ENCODE measurements at regions not wholly inside any gene's neighbourhood (a gene's known extent, or its start where the extent isn't known, plus 50 kb on each side); places are given as distances from the start of the nearest gene placed in this dataset.
"Not testable (repeated sequence)": the region's sequence is repeated elsewhere in the genome, so short reads cannot be mapped to it uniquely, and the experiment has no call there.

DNA sequence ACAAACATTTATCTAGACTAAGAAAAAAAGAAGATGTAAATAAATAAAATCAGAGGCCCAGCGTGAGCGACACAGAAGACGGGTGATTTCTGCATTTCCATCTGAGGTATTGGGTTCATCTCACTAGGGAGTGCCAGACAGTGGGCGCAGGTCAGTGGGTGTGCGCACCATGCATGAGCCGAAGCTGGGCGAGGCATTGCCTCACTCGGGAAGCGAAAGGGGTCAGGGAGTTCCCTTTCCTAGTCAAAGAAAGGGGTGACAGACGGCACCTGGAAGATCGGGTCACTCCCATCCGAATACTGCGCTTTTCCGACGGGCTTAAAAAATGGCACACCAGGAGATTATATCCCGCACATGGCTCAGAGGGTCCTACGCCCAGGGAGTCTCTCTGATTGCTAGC lies 79.5 kb upstream of the ABCD2 start:
- not testable (repeated sequence) for DNase-seq

DNA sequence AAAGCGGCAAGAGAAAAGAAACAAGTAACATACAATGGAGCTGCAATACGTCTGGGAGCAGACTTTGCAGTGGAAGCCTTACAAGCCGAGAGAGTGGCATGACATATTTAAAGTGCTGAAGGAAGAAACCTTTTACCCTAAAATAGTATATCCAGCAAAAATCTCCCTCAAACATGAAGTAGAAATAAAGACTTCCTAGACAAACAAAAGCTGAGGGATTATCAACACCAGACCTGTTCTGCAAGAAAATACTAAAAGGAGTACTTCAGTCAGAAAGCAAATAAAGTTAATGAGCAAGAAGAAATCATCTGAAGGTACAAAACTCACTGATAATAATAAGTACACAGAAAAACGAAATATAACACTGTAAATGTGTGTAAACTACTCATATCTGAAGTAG lies 77.5 kb upstream of the ABCD2 start:
- no peak for DNase-seq

DNA sequence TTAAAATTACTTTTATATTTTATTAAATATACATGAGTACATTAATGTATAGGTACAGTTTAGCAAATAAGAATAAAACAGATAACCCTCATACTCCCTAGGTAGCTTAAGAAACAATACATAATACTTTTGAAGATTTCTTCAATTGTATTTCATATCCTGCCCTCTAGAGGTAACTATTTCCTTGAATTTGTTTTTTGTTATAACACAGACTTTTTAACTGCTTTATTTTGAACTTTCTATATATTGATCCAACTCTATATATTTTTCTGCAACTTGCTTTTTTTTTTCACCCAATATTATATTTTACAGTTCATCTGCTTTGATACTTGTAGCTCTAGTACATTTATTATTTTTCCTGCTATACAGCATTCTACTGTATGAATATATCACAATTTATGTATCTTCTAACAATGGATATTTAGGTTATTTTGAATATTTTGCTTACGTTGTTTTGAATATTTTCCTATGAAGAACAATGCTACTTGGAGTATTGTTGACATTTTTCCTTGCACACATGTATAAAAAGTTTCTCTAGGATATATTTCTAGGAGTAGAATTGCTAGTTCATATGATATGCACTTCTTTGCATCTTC lies 72.8 kb upstream of the ABCD2 start:
- peak in 1 of 2 donors; percentile 60 for DNase-seq

DNA sequence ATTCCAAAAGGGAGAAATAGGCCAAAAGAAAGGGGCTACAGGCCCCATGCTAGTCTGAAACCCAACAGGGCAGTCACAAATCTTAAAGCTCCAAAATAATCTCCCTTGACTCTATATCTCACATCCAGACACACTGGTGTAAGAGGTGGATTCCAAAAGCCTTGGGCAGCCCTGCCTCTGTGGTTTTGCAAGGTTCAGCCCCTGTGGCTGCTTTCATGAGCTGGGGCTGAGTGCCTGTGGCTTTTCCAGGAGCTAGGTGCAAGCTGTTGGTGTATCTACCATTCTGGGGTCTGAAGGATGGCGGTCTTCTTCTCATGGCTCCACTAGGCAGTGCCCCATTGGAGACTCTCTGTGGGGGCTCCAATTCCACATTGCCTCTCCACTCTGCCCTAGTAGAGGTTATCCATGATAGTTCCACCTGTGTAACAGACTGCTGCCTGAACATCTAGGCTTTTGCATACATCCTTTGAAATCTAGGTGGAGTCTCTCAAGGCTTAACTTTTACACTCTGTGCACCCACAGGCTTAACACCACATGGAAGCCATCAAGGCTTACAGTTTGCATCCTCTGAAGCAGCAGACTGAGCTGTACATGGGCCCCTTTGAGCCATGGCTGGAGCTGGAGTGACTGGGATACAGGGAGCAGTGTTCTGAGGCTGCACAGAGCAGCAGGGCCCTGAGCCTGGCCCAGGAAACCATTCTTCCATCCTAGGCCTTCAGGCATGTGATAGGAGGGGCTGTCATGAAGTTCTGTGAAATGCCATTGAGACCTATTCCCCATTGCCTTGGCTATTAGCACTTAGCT lies 66.5 kb upstream of the ABCD2 start:
- DNase-seq, result peak in 1 of 2 donors; percentile 33

DNA sequence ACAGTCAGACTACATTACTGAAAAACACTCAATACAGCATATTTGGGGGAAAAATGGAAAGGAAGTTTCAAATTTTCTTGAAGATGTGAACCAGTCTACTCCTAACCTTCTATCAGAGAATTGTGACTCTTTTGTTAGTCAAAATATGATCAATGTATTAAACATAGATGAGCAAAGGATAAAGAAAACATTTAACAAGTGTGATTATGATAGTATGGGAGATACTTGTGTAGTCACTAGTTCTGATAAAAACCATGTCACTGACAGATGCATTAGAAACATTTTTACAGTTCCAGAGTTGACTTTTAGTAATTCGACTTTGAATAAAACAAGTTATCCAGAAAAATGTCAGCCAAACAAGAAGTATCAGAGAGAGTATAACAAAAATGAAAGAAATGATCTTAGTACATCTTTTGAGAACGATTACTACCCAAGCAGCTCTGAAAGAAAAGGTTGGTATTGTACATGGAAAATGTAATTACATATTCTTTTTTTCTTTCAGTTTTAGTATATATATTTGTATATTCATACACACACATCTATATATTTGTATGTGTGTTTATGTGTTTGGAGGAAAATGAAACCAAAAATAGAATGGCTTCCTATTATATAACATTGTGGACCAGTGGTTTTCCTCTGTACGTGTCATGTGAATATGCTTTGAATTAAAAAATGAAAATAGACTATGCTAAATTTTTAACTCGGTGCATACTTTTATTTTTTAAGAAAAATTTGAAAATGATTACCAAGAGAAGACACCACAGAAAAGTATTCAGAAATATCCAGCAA lies 63.3 kb upstream of the ABCD2 start:
- DNase-seq, result peak in 1 of 2 donors; percentile 79

DNA sequence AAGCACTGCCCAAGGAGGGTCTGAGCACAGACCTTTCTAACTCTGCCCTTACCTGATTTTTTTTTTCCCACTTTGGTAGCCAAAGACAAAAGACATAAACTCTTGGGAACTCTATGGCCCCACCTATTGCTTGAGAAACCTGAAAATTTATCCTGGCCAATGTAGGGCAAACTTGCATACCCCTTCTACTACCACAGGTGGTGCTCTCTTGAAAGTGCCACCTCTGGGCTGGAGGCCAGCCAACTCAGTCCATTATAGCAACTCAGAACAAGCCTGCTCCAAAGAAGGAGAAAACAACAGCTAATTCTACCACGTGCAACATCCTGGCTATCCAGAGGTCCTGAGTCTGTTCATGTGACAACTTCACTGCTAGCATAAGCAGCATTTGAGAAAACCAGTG lies 55.7 kb upstream of the ABCD2 start:
- DNase-seq, result no peak

DNA sequence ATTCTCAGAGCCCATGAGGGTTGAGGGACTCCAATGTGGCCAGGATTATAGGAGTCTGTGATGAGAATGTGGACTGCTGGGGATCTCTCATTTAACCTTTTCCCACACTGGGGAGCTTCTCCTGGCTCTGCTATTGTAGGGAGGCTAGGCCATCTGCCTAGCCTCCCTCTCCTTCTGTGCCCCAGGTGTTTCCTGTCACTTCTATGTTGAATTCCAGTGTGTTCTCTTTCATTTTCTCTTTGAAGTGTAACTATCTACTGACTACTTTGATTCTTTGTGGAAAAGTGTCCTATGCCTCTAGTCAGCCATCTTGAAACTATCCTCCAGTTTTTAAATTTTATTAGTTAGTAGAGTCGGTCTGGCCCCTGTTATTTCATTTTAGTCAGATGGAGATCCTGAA lies 53.4 kb upstream of the ABCD2 start:
- DNase-seq, result no peak

DNA sequence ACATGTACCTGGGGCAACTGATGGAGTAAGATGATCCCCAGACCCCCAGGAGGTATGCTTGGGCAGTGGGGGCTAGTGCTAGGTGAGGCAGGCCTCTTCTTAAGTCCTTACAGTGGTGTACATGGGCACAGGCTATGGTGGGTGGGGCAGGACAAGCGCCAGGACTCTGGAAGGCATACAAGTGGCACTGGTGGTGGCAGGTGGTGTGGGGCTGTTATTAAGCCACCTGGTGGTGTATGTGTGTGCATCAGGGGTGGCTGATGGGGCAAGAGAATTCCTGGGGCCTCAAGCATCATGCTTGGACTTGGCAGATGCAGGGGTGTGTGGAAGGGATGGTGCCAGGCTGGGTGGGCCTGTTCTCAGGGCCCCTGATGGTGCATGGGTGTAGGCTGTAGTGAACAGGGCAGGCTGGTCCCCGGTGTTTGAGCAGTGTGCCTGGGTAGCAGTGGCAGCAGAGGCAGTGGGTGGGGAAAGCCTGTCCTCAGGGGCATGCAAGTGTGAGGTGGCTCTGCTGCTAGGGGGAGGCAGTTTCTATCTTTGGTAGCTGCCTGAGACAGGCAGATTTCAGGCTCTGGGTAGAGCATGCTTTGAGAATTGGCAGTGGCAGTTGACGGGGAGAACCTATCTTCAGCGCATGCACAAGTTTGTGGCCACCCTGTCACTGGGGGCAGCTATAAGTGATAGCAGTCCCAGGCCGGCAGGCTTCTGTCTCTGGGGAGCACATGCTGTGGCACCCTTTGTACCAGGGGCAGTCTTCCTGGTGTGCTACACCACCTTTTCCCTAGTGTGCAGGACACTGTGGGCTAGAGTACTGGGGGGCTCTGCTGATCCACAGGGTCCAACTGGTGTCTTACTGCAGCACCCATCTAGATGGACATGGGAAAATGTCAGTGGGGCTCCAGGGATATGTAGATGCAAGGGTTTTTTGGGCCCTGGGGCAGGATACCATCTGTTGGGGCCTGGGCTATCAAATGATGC lies 52.6 kb upstream of the ABCD2 start:
- no peak for DNase-seq

DNA sequence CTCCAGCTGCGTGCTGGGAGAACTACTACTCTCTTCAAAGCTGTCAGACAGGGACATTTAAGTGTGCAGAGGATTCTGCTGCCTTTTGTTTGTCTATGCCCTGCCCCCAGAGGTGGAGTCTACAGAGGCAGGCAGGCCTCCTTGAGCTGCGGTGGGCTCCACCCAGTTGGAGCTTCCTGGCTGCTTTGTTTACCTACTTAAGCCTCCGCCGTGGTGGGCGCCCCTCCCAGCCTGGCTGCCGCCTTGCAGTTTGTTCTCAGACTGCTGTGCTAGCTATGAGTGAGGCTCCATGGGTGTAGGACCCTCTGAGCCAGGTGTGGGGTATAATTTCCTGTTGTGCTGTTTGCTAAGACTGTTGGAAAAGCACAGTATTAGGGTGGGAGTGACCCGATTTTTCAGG lies 49.9 kb upstream of the ABCD2 start:
- DNase-seq, result peak; percentile 29 to 46

Measured in CD4-positive, alpha-beta T cell treated with Interleukin-4 for 1 hour (primary cell).